Stimulated activated CD4-positive, alpha-beta T cell treated with anti-CD3 and anti-CD28 coated beads, Interleukin-15, amount 100 ng/mL, for 1 hour (primary cell): ENCODE measurements at regions not wholly inside any gene's neighbourhood (a gene's known extent, or its start where the extent isn't known, plus 50 kb on each side); places are given as distances from the start of the nearest gene placed in this dataset.
"Not testable (repeated sequence)": the region's sequence is repeated elsewhere in the genome, so short reads cannot be mapped to it uniquely, and the experiment has no call there.

Experiments
- DNase-seq, 2 donors: peaks; one replicate each; pipeline ENCODE4 v3.0.0-alpha.2; 2020; ENCODE audit warnings: low read depth in 1 of 2, low spot score in 1 of 2

DNA sequence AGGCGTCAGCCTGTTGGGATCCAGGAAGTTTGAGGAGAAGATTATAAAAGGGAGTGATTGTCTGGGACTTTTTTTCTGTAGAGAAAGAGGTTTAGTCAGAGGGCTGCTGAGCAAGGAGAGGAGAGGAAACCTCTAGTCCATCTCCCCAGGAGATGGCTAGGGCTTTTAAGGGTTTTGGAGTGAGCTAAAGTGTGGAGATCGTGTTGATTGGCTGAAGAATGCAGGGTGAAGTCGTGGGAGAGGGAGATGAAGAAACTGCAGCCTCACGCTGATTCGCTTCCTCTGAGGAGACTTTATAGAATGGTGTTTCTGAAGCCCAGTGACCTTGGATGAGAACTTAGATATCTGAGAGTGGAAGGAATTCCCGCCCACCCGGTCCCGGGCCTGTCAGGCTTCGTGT lies 193.7 kb upstream of the PWP1 start:
- DNase-seq, result no peak

DNA sequence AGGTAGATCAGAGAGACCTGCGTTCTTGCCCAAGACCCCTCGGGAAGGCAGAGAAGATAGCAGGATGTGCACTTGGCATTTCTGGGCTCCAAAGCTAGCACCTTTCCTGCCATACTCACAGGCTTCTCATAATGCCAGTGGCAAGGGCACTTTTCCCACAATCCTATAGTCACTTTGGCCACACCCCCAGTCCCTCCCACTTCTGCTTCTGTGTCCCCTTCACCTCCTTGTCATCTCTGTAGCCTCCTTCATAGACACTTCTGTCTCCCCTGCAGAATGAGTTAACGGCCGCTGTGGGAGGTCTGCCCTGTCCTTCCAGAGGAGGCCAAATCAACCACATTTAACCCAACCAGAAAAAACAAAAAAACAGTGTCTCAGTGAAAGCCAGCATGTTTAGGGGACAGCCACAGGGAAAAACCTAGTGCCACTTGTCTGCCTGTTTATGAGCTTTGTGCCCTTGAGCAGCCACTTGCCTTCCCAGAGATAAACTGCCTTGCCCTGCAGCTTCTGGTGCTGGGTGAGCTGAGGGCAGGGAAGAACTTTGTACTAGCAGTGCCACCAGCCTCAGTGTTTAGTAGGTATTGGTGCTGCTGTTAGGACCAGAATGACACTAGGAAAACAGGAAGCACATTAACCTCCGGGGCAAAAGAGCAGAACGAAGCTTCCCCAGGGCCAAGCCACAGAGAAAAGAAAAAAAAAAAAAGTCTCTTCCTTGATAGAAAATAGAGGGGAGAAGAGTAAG lies 193.0 kb upstream of the PWP1 start:
- DNase-seq, result no peak

- no peak for DNase-seq
Measured at GRCh38 chr12:107493135-107493494, 192.5 kb upstream of the PWP1 start.

DNA sequence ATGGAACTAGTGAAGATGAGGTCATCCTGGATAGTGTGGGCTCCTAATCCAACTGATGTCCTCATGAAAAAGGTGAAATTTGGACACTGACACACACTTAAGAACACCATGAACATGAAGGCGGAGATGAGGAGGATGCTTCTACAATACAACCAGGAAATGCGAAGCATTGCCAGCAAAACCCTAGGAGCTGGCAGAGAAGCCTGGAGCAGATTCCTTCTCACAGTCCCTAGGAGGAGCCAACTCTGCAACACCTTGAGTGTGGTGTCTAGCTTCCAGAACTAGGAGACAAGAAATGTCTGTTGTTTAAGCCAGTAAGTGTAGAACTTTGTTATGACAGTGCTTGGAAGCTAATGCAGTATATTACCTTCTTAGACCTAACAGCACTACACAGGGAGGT lies 191.9 kb upstream of the PWP1 start:
- DNase-seq, result no peak

- no peak for DNase-seq
Measured at GRCh38 chr12:107494331-107494730, 191.3 kb upstream of the PWP1 start.

GRCh38 chr12:107495604-107496003 lies 190.0 kb upstream of the PWP1 start:
- no peak for DNase-seq

- no peak for DNase-seq
Measured at GRCh38 chr12:107497231-107497630, 188.4 kb upstream of the PWP1 start.

DNA sequence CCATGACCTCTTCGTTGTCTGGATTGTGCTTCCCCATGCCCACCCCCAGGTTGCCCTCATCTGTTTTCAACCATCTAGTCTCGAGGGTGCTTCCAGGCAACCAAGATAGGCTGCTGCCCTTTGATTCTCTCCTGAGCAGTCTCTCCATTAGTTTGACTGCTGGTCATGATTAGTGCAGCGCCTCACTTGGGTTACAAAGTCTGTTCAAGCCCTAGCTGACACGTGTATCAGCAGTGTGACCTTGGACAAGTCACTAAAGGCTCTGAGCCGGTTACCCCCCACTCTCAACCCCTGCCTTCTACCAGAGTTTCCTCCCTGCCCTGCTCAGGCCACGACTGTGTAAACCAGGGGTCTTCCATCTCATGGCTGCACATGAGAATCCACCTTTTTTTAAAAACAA lies 185.3 kb upstream of the PWP1 start:
- DNase-seq, result no peak

- DNase-seq, result no peak
Measured at GRCh38 chr12:107501681-107502080, 183.9 kb upstream of the PWP1 start.

GRCh38 chr12:107503129-107503855 lies 182.3 kb upstream of the PWP1 start:
- DNase-seq, result no peak

GRCh38 chr12:107503887-107504885 lies 181.4 kb upstream of the PWP1 start:
- DNase-seq, result no peak

DNA sequence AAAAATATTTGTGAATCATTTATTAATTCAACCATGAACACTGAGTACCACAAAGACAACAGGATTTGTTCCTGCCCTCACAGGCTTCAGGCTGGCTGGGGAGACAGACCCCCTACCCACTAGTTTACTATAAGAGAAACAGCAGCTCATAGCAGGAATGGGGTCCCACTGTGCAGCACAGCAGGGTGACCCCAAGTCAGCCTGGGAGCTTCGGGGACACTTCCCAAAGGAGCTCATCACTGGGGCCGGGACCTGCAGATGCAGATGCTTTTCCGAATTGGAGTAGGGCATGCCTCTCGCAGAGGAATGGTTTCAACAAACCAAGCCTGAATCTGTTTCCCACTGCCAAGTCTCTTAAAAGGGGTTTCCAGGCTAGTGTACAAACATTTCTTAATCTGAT lies 176.2 kb upstream of the PWP1 start:
- no peak for DNase-seq

GRCh38 chr12:107510211-107510610 lies 175.4 kb upstream of the PWP1 start:
- no peak for DNase-seq

DNA sequence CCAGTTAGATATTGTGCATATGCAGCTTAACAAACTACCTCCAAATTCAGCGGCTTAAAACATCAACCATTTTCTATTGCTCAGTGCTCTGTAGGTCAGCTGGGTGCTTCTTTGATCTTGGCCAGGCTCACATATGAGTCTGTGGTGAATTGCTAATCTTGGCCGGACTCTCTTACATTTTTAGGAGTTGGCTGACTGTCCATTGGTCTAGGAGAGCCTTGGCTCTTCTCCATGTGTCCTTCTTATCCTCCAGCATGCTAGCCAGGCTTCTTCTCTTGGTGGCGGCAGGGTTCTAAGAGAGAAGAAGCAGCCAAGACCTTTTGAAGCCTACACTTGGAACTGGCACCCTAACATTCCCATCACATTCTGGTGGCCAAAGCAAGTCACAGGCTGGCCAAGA lies 174.3 kb upstream of the PWP1 start:
- DNase-seq, result no peak

GRCh38 chr12:107512391-107512790 lies 173.2 kb upstream of the PWP1 start:
- no peak for DNase-seq

DNA sequence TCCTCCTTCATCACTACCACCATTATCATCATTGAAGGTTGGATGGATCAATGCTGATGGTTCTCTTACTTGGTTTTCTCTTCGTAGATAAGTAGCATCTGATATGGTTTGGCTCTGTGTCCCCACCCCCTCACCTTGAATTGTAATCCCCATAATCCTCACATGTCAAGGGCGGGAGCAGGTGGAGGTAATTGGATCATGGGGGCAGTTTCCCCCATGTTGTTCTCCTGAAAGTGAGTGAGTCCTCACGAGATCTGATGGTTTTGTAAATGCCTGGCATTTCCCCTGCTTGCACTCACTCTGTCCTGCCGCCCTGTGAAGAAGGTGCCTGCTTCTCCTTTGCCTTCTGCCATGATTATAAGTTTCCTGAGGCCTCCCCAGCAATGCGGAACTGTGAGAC lies 172.4 kb upstream of the PWP1 start:
- DNase-seq, result no peak

DNA sequence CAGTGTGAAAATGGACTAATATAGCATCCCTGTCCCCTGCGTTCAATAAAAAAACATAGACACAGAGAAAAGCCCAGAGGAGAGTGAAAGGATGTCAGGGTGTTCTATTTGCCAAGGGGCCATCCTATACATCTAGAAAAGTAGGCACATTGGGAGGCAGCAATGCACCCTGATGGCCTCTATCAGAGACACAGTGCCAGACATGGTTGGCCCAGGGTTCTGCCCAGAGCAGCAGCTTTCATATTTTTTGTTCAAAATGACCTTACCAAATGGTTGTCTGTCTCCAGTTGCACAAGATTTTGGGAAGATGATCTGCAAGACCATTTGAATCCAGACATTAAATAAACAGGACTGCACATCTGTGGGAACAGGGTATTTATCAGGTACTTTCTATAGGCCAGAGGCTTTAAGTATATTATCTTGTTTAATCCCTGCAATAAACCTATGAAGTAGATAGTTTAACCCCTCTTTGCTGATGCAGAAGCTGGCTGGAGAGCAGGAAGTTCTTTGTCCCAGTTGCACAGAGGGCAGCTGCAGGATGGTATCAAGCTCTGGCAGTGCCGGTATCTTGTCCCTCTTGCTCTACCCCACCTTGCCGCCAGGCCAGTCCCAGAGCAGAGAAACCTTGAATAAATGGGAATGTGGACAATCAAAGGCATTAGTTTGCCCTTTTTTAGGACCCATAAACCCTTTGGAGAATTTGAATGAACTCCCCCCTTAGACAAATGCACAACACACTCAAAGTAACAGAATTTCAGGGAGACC lies 171.8 kb upstream of the PWP1 start:
- no peak for DNase-seq

DNA sequence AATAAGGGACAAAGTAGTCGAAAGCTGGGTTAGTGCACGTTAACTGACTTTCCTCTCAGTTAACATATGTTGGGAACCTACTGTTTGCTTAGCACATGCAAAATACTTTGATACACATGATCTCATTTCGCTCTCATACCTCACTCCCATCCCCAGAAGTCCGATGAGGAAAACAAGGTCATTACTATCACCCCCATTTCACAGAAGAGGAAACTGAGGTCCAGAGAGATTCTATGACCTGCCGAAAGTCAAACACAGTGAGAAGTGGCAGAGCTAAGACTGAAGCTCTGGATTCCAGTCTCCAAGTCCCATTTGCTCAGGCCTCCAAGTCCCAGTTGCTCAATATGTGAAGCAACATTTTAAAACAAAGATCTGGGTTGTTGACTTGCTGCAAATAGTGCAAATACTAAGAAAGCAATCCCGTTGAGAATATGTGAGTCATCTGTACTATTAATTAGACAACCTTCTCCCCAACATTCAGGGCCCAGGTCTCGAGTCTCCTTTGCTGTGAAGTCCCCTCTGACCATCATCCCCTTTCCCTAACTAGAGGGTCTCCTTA lies 170.6 kb upstream of the PWP1 start:
- no peak for DNase-seq

DNA sequence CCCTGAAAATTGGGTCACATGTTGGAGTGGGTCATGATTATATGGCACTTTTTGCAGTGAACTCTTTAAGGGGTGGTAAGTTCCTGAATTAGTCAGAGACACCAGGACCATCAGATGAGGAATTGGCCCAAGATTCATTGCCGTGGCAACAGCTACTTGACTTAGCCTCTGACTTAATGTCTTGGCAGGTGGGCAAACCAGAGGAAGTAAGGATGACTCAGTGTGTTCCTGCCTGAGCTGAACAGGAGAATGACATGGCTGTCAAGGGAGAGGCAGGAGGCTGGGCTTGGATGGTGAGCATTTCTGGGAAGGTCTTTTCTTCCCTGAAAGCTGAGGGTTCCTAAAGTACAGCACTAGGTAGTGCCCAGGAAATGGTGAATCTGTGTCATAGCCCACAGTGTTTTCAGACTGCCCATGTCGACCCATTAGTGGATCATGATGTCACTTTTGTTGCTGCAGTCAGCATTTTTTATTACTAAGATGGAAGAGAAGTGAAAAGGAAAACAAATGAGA lies 170.1 kb upstream of the PWP1 start:
- no peak for DNase-seq

DNA sequence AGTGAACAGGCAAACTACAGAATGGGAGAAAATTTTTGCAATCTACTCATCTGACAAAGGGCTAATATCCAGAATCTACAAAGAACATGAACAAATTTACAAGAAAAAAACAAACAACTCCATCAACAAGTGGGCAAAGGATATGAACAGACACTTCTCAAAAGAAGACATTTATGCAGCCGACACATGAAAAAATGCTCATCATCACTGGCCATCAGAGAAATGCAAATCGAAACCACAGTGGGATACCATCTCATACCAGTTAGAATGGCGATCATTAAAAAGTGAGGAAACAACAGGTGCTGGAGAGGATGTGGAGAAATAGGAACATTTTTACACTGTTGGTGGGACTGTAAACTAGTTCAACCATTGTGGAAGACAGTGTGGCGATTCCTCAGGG lies 167.8 kb upstream of the PWP1 start:
- not testable (repeated sequence) for DNase-seq
